Neuronal stem cell (in vitro differentiated cells): ENCODE measurements at regions not wholly inside any gene's neighbourhood (a gene's known extent, or its start where the extent isn't known, plus 50 kb on each side); places are given as distances from the start of the nearest gene placed in this dataset.

Experiments
- DNase-seq: peaks from one replicate; pipeline ENCODE4 v3.0.0-alpha.2; 2013; ENCODE audit warnings: low spot score
- H2AFZ ChIP-seq: one replicate; pipeline ENCODE4 v1.6.1; 2013; ENCODE audit warnings: mild to moderate bottlenecking, low read length, inconsistent platforms
- H2AK5ac ChIP-seq: 2 replicates; pipeline ENCODE4 v1.6.1; 2013; ENCODE audit warnings: low read depth, mild to moderate bottlenecking, inconsistent platforms, low read length, moderate library complexity, mixed read lengths
- H2BK120ac ChIP-seq: 2 replicates; pipeline ENCODE4 v1.6.1; 2013; ENCODE audit warnings: low read depth, mild to moderate bottlenecking, inconsistent platforms, low read length, moderate library complexity, mixed read lengths
- H2BK12ac ChIP-seq: one replicate; pipeline ENCODE4 v1.6.1; 2013; ENCODE audit warnings: low read length, inconsistent platforms
- H2BK15ac ChIP-seq: 2 replicates; pipeline ENCODE4 v1.6.1; 2013; ENCODE audit warnings: mild to moderate bottlenecking, low read length, inconsistent platforms, mixed read lengths
- H2BK5ac ChIP-seq: one replicate; pipeline ENCODE4 v1.6.1; 2013; ENCODE audit warnings: inconsistent platforms, mild to moderate bottlenecking, low read length, moderate library complexity
- H3K14ac ChIP-seq: one replicate; pipeline ENCODE4 v1.6.1; 2013; ENCODE audit warnings: low read length, inconsistent platforms
- H3K18ac ChIP-seq: 2 replicates; pipeline ENCODE4 v1.6.1; 2013; ENCODE audit warnings: low read length, inconsistent platforms
- H3K23ac ChIP-seq: 2 replicates; pipeline ENCODE4 v1.6.1; 2013; ENCODE audit warnings: low read depth, mild to moderate bottlenecking, mixed read lengths, low read length, inconsistent platforms; ENCODE audit not compliant: poor library complexity
- H3K27ac ChIP-seq: replicated peaks from 3 replicates; pipeline ENCODE4 v1.5.1; 2013; ENCODE audit warnings: low read length, inconsistent platforms
- H3K27me3 ChIP-seq, 3 experiments: 2 replicates each; pipeline ENCODE4 v1.6.1; 2013; ENCODE audit warnings: low read length in 3 of 3, mild to moderate bottlenecking in 2 of 3, inconsistent platforms in 1 of 3, low read depth in 1 of 3, mixed read lengths in 1 of 3, moderate library complexity in 1 of 3; ENCODE audit not compliant: control insufficient read depth in 3 of 3, insufficient read depth in 3 of 3
- H3K36me3 ChIP-seq, 2 donors: replicated peaks in 1 of 2; 2 replicates each; pipeline ENCODE4 v1.6.1; 2013; ENCODE audit warnings: low read length in 2 of 2; ENCODE audit not compliant: control insufficient read depth in 2 of 2, insufficient read depth in 2 of 2
- H3K4ac ChIP-seq: 2 replicates; pipeline ENCODE4 v1.6.1; 2013; ENCODE audit warnings: inconsistent platforms, mild to moderate bottlenecking, low read length, moderate library complexity
- H3K4me1 ChIP-seq, 2 donors: 1 replicate in 1 of 2; 2 replicates in 1 of 2; pipeline ENCODE4 v1.6.1; 2013; ENCODE audit warnings: low read length in 2 of 2, low read depth in 1 of 2; ENCODE audit not compliant: control insufficient read depth in 2 of 2, insufficient read depth in 1 of 2
- H3K4me2 ChIP-seq: one replicate; pipeline ENCODE4 v1.6.1; 2013; ENCODE audit warnings: mild to moderate bottlenecking, low read length, inconsistent platforms; ENCODE audit not compliant: insufficient read depth, poor library complexity, severe bottlenecking
- H3K4me3 ChIP-seq, 2 donors: 2 replicates each; pipeline ENCODE4 v1.5.1; 2013; ENCODE audit warnings: low read length in 2 of 2, mild to moderate bottlenecking in 2 of 2, inconsistent platforms in 1 of 2, moderate library complexity in 1 of 2
- H3K79me1 ChIP-seq: one replicate; pipeline ENCODE4 v1.6.1; 2013; ENCODE audit warnings: low read depth, mild to moderate bottlenecking, inconsistent platforms, low read length, moderate library complexity
- H3K9ac ChIP-seq: one replicate; pipeline ENCODE4 v1.6.1; 2013; ENCODE audit warnings: mild to moderate bottlenecking, low read depth, low read length, inconsistent platforms; ENCODE audit not compliant: poor library complexity
- H3K9me3 ChIP-seq, 2 donors: replicated peaks in 1 of 2; 2 replicates each; pipeline versions ENCODE3 to v1.6.1; 2013; ENCODE audit warnings: low read length in 2 of 2, mild to moderate bottlenecking in 2 of 2, inconsistent platforms in 1 of 2, low read depth in 1 of 2, mixed read lengths in 1 of 2, moderate library complexity in 1 of 2; ENCODE audit not compliant: control insufficient read depth in 2 of 2, insufficient read depth in 1 of 2
- H4K8ac ChIP-seq: one replicate; pipeline ENCODE4 v1.6.1; 2013; ENCODE audit warnings: low read depth, mild to moderate bottlenecking, inconsistent platforms, low read length, moderate library complexity
- H4K91ac ChIP-seq: one replicate; pipeline ENCODE4 v1.6.1; 2013; ENCODE audit warnings: low read length, low read depth, mild to moderate bottlenecking, inconsistent platforms; ENCODE audit not compliant: poor library complexity
- WGBS, 2 donors: extraction: QIAGEN DNeasy Blood & Tissue Kit; methylation state at CpG; one replicate each; pipeline ENCODE4 v1.1.7; 2013; ENCODE audit warnings: missing lambda C conversion rate in 2 of 2, mixed read lengths in 1 of 2; ENCODE audit not compliant: insufficient read length in 2 of 2, insufficient replicate concordance in 1 of 2; ENCODE audit errors: extremely low coverage in 2 of 2; 5-methylcytosine and 5-hydroxymethylcytosine counted together

DNA sequence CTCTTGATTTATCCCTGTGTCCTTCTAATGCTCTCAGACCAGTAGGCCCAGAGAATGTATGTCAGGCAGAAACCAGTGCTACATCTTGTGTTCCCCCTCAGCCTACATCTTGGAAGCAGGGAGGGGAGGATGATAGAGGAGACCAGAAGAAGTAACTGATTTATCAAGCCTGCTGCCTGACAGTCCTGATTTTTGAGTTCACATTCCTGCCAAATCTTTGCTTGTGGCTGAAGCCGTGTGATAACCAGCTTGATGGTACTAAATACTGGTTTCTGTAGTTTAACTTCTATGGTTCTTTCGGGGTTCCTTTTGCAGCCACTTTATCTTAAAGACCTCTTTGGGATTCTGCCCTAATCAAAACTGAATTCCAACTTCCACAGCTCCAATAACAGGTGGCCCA is 59.7 kb upstream of the WDR26 start:
- H2AK5ac ChIP-seq = no peak overlapping the region
- peaks cover 8 to 9% of the 10 kb centered on the region in 2 donors for H3K4me1 ChIP-seq
- no peak overlapping the region for H2BK120ac ChIP-seq
- H2BK12ac ChIP-seq = no peak overlapping the region
- no peak overlapping the region for H3K4ac ChIP-seq
- H3K9me3 ChIP-seq = peaks cover 6 to 14% of the 10 kb centered on the region in 2 donors
- no peak overlapping the region for H4K8ac ChIP-seq
- H3K9ac ChIP-seq = no peak overlapping the region
- H3K4me2 ChIP-seq = no peak overlapping the region
- no peaks in the 10 kb centered on the region for H3K27me3 ChIP-seq
- H2BK15ac ChIP-seq = no peak overlapping the region
- H4K91ac ChIP-seq = no peak overlapping the region
- no peak overlapping the region for H3K14ac ChIP-seq
- no CpG with 5 or more reads among the region's 2 CpGs for WGBS, 2 donors
- H3K18ac ChIP-seq = no peak overlapping the region
- no peak overlapping the region for H3K23ac ChIP-seq
- H3K79me1 ChIP-seq = no peaks in the 10 kb centered on the region
- no peak overlapping the region for H3K27ac ChIP-seq
- DNase-seq = no peak
- no peak overlapping the region for H2AFZ ChIP-seq
- no peak overlapping the region for H3K4me3 ChIP-seq
- H2BK5ac ChIP-seq = no peak overlapping the region
- no peaks in the 10 kb centered on the region for H3K36me3 ChIP-seq

DNA sequence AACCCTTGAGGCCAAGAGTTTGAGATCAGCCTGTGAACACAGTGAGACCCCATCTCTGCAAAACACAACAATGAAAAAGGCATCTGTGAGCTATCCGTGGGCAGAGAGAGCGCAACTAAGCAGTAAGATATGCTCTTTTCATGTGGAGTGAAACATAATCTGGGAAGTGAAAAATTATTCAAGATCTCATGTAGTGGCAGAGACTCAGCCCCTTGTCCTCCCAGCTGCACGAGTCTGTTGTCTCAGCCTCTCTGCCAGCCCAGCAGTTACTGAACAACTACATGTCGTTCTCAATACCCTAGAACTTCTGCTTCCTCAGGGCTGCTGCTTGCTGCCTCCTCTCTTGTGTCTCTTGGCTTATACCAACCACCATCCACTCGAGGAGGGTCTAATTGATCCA is 61.3 kb upstream of the WDR26 start:
- Histone ChIP-seq H3K4ac (no peak overlapping the region), H2AFZ (no peak overlapping the region), H2BK120ac (no peak overlapping the region), H3K27ac (no peak overlapping the region), H3K18ac (no peak overlapping the region), H2BK12ac (no peak overlapping the region), H3K9ac (no peak overlapping the region), H4K91ac (no peak overlapping the region), H3K4me1 (peaks cover 12 to 13% of the 10 kb centered on the region in 2 donors), H3K23ac (no peak overlapping the region), H2AK5ac (peak overlapping the region; percentile 27), H3K9me3 (peaks cover 6 to 7% of the 10 kb centered on the region in 2 donors), H3K4me2 (no peak overlapping the region), H2BK5ac (no peak overlapping the region), H3K4me3 (no peak overlapping the region), H3K14ac (no peak overlapping the region), H2BK15ac (no peak overlapping the region), H4K8ac (no peak overlapping the region), H3K27me3 (peaks cover 0 to 2% (median 0%) of the 10 kb centered on the region in 3 experiments), H3K79me1 (no peaks in the 10 kb centered on the region), H3K36me3 (no peaks in the 10 kb centered on the region)
- WGBS, 2 donors = no CpG with 5 or more reads among the region's 5 CpGs
- DNase-seq = no peak

DNA sequence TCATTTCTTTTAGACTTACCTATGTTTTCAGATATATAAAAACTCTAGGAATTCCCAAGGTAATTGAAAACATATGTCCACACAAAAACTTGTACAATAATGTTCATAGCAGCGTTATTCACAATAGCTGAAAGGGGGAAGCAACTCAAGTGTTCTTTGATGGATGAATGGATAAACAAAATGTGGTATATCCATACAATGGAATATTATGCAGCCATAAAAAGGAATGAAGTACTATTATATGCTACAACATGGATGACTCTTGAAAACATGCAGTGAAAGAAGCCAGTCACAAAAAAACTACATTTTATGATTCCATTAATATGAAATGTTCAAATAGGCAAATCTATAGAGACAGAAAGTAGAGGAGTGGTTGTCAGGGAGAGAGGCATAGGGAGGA is 62.2 kb upstream of the WDR26 start:
- Histone ChIP-seq H3K4me2 (no peak overlapping the region), H3K36me3 (no peaks in the 10 kb centered on the region), H2BK5ac (no peak overlapping the region), H3K4me3 (no peak overlapping the region), H3K79me1 (no peaks in the 10 kb centered on the region), H3K4ac (no peak overlapping the region), H3K18ac (no peak overlapping the region), H4K91ac (no peak overlapping the region), H2BK15ac (no peak overlapping the region), H3K14ac (no peak overlapping the region), H3K27ac (no peak overlapping the region), H3K9ac (no peak overlapping the region), H3K4me1 (peaks cover 13 to 14% of the 10 kb centered on the region in 2 donors), H4K8ac (no peak overlapping the region), H3K23ac (no peak overlapping the region), H3K27me3 (peaks cover 0 to 2% (median 0%) of the 10 kb centered on the region in 3 experiments), H2AFZ (no peak overlapping the region), H2BK120ac (no peak overlapping the region), H2BK12ac (no peak overlapping the region), H3K9me3 (peaks cover 6 to 7% of the 10 kb centered on the region in 2 donors), H2AK5ac (no peak overlapping the region)
- DNase-seq = no peak
- no CpG with 5 or more reads among the region's 1 CpG for WGBS, 2 donors

DNA sequence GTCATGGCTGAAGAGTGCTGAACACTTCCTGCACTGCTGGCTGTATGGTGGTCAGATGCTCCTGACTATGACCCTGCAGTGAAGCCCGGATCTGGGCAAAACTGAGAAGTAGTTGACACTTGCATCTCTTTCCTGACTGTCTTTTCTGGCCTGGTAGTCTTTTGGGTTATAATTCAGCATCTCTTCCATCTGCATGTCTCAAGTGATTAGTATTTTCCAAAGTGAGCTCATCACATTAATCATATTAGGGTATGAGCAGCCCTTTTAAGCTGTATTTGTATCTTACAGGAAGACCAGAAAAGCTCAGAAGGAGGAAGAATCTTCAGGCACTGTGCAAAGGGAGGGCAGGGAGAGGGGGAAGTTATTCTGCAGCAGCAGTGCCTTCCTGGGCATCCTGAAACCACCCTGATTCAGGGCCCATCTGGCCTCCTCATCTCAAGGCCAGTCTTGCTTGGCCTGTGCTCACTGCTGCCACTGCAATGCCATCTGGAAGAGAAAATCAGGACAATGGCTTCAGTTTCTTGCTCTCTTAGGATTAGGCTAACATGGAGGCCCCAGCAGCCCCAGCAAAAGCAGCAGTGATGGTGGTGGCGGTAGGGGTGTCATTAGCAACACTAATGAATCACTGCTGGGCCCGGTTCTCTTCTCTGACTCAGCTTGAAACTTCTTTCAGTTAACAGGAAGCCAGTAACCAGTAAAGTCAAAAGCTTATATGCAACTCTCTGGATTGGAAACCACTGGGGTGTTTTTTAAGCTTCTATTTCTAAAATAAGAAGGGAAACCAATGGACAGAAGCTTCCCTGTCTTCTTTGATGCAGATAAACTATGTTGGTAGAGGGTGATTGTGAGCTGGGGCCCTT is 63.3 kb upstream of the WDR26 start:
- H4K91ac ChIP-seq = no peak overlapping the region
- no peak overlapping the region for H2BK5ac ChIP-seq
- WGBS, 2 donors = no CpG with 5 or more reads among the region's 3 CpGs
- peak overlapping the region in 1 of 2 donors; percentile 24 for H3K4me3 ChIP-seq
- no peak overlapping the region for H3K4me2 ChIP-seq
- H3K9ac ChIP-seq = no peak overlapping the region
- DNase-seq = no peak
- H4K8ac ChIP-seq = no peak overlapping the region
- no peak overlapping the region for H2BK15ac ChIP-seq
- H3K14ac ChIP-seq = no peak overlapping the region
- peaks cover 0 to 2% (median 0%) of the 10 kb centered on the region in 3 experiments for H3K27me3 ChIP-seq
- H3K4ac ChIP-seq = no peak overlapping the region
- peaks cover 18 to 21% of the 10 kb centered on the region in 2 donors for H3K4me1 ChIP-seq
- no peaks in the 10 kb centered on the region for H3K36me3 ChIP-seq
- H2BK120ac ChIP-seq = no peak overlapping the region
- no peak overlapping the region for H2BK12ac ChIP-seq
- no peak overlapping the region for H2AK5ac ChIP-seq
- H3K9me3 ChIP-seq = peaks cover 6 to 7% of the 10 kb centered on the region in 2 donors
- no peak overlapping the region for H3K23ac ChIP-seq
- peak overlapping the region; percentile 43 for H3K27ac ChIP-seq
- peak overlapping the region; percentile 92 for H2AFZ ChIP-seq
- H3K79me1 ChIP-seq = no peaks in the 10 kb centered on the region
- no peak overlapping the region for H3K18ac ChIP-seq
